H1 (cell line): ENCODE measurements at regions not wholly inside any gene's neighbourhood (a gene's known extent, or its start where the extent isn't known, plus 50 kb on each side); places are given as distances from the start of the nearest gene placed in this dataset.

ENCODE experiments used
- CHD7 ChIP-seq: fragments of 300-600 bp; sonication (generic); IDR thresholded peaks from 2 replicates; pipeline ENCODE4 v1.7.1; 2012; ENCODE audit warnings: low read length, moderate library complexity, mild to moderate bottlenecking, inconsistent platforms; ENCODE audit not compliant: insufficient replicate concordance
- HDAC2 ChIP-seq, 2 experiments: fragments of 300-600 bp in 1 of 2; sonication (generic) in 1 of 2; IDR thresholded peaks; 2 replicates each; pipeline ENCODE4 v1.6.1; 2011 to 2012; ENCODE audit warnings: low read depth in 2 of 2, low read length in 2 of 2, mild to moderate bottlenecking in 2 of 2, moderate library complexity in 2 of 2, borderline replicate concordance in 1 of 2, inconsistent platforms in 1 of 2
- KDM4A ChIP-seq: IDR thresholded peaks from one replicate; pipeline ENCODE4 v1.7.1; 2012; ENCODE audit warnings: low read depth, mild to moderate bottlenecking, moderate library complexity, low read length, inconsistent platforms; ENCODE audit not compliant: severe bottlenecking
- KDM5A ChIP-seq: fragments of 200-600 bp; IDR thresholded peaks from 2 replicates; pipeline ENCODE4 v1.7.1; 2012; ENCODE audit warnings: mild to moderate bottlenecking, low read length, inconsistent platforms, mixed read lengths
- MAFK ChIP-seq: IDR thresholded peaks from 2 replicates; pipeline ENCODE4 v1.6.1; 2012; ENCODE audit warnings: low read depth, mild to moderate bottlenecking, improper control_type of control experiment, low read length

- TF ChIP-seq CHD7 (no peak), KDM4A (no peak), KDM5A (no peak), HDAC2 (IDR thresholded peaks at IDR 0.05; ENCODE audit: borderline replicate concordance in 1 of 2, low read depth in 2 of 2, low read length in 2 of 2) (no peak), MAFK (no peak)
Observed at GRCh38 chr5:68777135-68777534, 316.7 kb upstream of the SLC30A5 start (continued).
